Hematopoietic multipotent progenitor cell treated with erythropoietin and hydrocortisone succinate and interleukin-3 and kit ligand, for 4 days (in vitro differentiated cells): ENCODE measurements at regions not wholly inside any gene's neighbourhood (a gene's known extent, or its start where the extent isn't known, plus 50 kb on each side); places are given as distances from the start of the nearest gene placed in this dataset.
A peak's percentile ranks its signal among the peaks of the same experiment; 100 is the strongest.
"Not testable (repeated sequence)": the region's sequence is repeated elsewhere in the genome, so short reads cannot be mapped to it uniquely, and the experiment has no call there.

Experiments
- DNase-seq: peaks from one replicate; pipeline ENCODE4 v3.0.0-alpha.2; 2015

- DNase-seq: no peak
Measured at GRCh38 chr2:195342061-195342460, 315.0 kb upstream of the SLC39A10 start.

DNA sequence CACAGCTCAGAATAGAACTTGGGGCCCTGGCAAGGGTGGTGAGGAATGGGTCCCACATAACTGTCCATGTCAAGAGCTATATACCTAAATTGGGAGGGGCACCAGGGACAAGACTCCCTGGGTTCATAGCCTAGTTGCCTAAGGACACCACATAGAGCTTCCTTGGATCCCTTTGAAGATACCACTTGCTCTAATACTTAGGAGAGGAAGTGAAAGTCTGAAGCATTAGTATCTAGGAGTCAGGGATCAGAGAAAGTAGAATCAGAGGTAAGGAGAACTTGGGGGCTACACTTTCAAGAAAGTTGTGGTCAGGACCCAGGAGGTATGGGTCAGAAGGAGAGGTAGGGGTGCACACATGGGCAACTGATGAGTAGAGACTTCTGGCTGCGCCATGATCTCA is 318.2 kb upstream of the SLC39A10 start:
- DNase-seq: no peak

- DNase-seq: peak; percentile 79
Measured at GRCh38 chr2:195337597-195337996, 319.4 kb upstream of the SLC39A10 start.

- DNase-seq: no peak
Measured at GRCh38 chr2:195333869-195334268, 323.2 kb upstream of the SLC39A10 start.

DNA sequence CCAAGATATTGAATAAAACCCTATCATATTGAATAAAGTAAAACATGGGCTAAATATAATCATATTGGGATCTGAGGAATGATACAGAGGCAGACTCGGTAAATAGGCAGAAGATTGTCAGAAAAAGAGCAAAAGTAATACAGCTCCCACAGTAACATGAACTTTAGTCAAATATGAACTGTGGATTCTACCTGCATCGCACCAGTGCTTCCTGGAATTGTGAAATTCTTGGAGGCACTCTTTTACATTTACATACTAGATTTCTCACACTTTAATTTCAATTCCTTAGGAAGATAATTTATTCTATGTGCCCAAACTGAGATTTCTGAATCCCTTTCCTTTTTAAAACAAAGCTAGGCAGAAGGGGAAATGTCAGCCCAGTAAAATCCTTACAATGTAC is 325.1 kb upstream of the SLC39A10 start:
- no peak for DNase-seq

DNA sequence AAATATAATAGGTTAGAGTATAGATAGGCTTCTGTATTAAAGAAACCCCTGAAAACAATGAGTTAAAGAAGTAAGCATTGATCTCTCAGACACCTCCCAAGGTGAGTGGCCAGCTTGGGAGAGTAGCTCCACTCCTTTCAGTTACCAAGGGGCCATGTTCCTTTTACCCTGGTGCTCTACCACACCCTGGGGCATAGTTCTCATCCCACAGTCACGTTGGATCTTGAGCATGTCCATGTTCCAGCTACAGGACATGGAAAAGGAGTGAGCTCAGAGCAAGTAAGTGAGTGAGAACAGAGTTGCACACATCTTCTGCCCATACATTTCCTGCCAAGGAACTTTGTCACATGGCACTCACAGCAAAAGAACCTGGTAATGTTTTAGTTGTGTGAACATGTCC is 325.9 kb upstream of the SLC39A10 start:
- no peak for DNase-seq

GRCh38 chr2:195330513-195330956 is 326.5 kb upstream of the SLC39A10 start:
- DNase-seq: peak; percentile 69

GRCh38 chr2:195329784-195330183 is 327.2 kb upstream of the SLC39A10 start:
- DNase-seq: not testable (repeated sequence)

GRCh38 chr2:195326537-195326936 is 330.5 kb upstream of the SLC39A10 start:
- DNase-seq: no peak

DNA sequence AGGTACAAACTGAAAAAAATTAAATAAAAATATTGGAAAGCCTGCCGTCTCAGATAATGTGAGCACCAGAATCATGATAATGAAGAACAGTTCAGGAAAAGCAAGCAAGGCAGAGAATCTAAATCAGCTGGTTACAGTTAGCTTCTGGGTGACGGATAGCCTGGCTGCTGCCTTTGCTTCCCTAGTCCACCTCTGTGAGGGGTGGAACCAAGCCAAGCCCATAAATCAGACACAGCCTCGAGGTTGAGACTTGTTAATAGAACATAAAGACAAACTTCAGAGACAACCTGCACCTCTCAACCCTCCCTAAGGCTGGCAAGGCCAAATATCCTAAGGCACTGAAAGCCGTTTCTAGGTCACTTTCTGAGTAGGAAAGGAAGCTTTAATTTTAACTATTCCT is 334.7 kb upstream of the SLC39A10 start:
- peak; percentile 58 for DNase-seq

GRCh38 chr2:195320413-195320973 is 336.5 kb upstream of the SLC39A10 start:
- peak; percentile 13 for DNase-seq

DNA sequence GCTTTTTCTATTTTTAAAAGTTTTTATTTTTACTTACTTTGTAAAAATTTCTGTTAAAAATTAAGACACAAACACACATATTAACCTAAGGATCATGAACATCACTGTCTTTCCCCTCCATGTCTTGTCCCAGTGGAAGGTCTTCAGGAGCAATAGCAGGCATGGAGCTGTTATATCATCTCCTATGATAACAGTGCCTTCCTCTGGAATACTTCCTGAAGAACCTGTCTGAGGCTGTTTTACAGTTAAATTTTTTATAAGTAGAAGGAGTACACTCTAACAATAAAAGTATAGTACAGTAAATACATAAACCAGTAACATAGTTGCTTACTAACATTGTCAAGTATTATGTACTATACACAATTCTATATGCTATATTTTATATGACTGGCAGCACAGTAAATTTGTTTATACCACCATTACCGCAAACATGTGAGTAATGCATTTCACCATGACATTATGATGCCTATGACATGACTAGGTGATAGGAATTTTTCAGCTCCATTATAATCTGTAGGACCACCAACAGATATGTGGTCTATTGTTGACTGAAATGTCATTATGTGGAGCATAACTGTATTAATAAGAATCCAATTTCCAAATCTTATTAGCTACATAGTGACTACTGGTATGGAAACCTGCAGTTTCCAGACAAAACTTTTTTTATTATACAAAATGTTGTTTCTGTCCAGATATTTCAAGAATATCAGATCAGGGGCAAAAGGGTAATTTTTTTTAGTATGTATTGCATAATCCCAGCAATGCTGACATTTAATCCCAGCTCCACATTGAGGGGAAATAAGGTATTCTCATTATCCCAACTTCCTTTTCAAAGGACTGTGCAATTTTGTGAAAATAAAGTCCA is 337.2 kb upstream of the SLC39A10 start:
- DNase-seq: no peak

DNA sequence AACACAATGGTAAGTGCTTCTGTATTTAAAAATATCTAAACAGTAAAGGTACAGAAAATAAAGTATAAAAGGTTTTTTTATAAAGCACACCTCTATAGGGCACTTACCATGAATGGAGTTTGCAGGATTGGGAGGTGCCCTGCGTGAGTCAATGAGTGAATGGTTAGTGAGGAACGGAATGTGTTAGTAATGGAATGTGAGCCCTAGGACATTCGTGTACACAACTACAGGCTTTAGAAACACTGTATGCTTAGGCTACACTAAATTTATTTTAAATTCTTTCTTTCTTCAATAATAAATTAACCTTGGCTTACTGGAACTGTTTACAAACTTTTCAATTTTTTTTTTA is 337.9 kb upstream of the SLC39A10 start:
- DNase-seq: no peak

DNA sequence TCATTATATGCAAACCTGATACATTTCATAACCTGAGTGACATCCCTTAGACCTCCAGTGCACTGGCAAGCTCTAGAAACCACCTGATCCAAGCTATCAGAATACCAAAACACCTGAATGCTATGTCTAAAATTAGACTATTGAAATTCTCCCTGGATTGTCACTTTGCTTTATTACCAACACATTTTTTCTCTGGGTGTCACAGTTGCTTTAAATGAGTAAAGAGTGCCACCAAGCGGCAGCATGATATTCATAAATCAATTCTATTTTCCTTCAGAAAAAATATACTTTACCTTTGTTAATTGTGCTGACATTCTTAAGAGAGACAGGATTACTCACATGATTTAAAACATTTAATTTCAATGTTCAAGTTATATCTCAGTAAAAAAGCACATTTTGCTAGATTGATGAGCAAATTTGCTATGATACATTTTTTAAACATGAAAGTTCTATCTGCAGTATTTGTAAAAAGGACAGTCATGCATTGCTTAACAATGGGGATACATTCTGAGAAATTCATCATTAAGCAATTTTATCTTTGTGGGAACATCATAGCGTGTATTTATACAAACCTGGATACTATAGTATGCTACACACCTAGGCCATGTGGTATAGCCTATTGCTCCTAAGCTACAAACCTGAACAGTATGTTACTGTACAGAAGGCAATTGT is 338.4 kb upstream of the SLC39A10 start:
- peak; percentile 80 for DNase-seq

DNA sequence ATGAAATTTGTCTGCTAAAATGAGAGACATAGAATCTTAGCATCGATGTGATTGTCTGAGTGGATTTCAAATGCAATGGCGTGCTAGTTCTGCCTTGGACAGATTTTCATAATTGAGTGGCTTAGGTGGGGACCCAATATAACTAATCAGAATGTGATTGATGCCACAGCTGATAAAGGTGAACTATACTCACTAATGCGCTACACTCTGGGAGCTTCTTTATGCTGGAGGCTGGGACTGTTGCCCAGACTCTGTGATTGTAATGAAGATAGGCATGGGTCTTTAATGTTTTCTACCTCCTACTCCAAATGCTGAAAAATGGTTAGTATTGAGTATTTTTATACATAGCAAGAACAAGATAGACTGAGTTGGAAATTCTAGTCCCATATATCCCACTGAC is 339.5 kb upstream of the SLC39A10 start:
- no peak for DNase-seq

DNA sequence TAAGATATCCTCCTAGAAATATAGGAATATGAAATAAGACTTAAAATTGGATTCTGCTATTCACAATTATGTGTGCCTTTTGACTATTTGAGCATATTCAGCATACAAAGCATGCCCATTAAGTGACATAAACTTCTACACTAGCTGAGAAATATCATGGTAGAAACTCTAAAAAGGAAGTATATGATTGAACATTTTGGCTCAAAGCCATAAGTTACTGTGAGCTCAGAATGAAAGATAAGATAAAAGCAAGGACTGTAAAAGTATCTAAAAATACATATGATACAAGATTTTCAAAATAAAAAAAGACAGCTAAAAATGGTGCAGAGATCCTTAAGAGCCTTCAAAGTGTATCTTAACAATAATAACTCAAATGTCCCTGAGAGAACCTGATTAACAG is 340.5 kb upstream of the SLC39A10 start:
- DNase-seq: peak; percentile 59

- peak; percentile 27 for DNase-seq
Measured at GRCh38 chr2:195313962-195314361, 343.1 kb upstream of the SLC39A10 start.

- peak; percentile 49 for DNase-seq
Measured at GRCh38 chr2:195312662-195313061, 344.4 kb upstream of the SLC39A10 start.

- no peak for DNase-seq
Measured at GRCh38 chr2:195308163-195308562, 348.9 kb upstream of the SLC39A10 start.

GRCh38 chr2:195307751-195308150 is 349.3 kb upstream of the SLC39A10 start:
- no peak for DNase-seq

DNA sequence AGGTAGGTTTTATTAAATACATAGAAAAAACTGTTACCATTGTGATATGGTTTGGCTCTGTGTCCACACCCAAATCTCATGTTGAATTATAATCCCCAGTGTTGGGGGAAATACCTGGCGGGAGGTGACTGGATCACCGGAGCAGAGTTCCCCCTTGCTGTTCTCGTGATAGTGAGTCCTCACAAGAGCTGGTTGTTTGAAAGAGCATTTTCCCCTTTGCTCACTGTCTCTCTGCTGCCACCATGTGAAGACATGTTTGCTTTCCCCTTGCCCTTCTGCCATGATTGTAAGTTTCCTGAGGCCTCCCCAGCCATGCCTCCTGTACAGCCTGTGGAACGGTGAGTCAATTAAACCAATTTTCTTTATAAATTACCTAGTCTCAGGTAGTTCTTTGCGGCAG is 352.7 kb upstream of the SLC39A10 start:
- DNase-seq: peak; percentile 38

DNA sequence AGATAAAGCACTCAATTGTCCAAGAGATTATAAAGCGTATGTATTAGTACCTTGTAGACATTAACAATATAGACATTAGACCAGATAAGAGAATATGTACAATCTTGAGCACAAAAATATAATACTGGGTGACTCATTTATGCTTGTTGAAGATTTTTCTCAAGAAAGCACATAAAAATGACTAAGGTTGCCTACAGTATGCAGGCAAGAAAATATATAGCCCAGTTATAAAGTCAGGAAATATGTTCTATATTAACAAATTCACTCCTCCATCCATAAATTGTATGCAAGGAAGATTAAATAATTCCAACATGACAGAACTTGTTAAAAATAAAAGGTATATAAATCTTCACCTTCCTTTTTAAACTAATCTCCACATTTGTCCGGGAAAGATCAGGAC is 356.4 kb upstream of the SLC39A10 start:
- DNase-seq: no peak

DNA sequence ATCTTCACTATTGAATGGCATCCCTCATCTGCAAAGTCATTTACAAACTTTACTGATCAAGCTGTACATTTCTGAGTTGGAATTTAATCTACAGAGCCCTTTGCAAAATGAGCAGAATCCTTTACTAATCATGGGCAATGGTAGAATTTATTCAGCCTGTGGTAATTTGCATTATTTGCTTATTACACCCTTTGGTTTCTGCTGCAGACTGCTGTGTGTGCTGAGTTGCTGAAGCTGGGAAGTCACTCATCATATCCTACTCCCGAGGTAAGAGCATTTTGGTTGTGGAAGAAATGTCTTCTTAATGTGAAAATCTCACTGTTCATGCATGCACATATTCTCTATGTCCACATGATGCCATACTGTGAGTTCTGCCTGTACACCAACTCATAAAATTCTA is 357.4 kb upstream of the SLC39A10 start:
- no peak for DNase-seq

GRCh38 chr2:195296490-195296889 is 360.5 kb upstream of the SLC39A10 start:
- DNase-seq: no peak
